ENCODE measurements at regions not wholly inside any gene's neighbourhood (a gene's known extent, or its start where the extent isn't known, plus 50 kb on each side); places are given as distances from the start of the nearest gene placed in this dataset.

GRCh38 chr5:172567843-172568242 is 73.2 kb upstream of the NEURL1B start:
- H3K27me3 ChIP-seq (ENCODE audit: control insufficient read depth in 1 of 2, insufficient read depth in 2 of 2, low read length in 2 of 2) = no peaks in the 10 kb centered on the region
- H3K4me3 ChIP-seq (ENCODE audit: low read depth in 1 of 2, low read length in 2 of 2) = no peak overlapping the region
- no peak overlapping the region for H3K27ac ChIP-seq (ENCODE audit: low read depth, low read length)
- no peak overlapping the region for H3K9ac ChIP-seq (ENCODE audit: low read length)
- no peaks in the 10 kb centered on the region for H3K9me3 ChIP-seq (ENCODE audit: low read length)
- H3K36me3 ChIP-seq (ENCODE audit: insufficient read depth, low read length) = no peaks in the 10 kb centered on the region
- H3K4me1 ChIP-seq (ENCODE audit: insufficient read depth, low read length) = peaks cover 25% of the 10 kb centered on the region

GRCh38 chr5:172567294-172567693 is 73.8 kb upstream of the NEURL1B start:
- H3K27ac ChIP-seq (ENCODE audit: low read depth, low read length) = no peak overlapping the region
- H3K9me3 ChIP-seq (ENCODE audit: low read length) = no peaks in the 10 kb centered on the region
- no peaks in the 10 kb centered on the region for H3K36me3 ChIP-seq (ENCODE audit: insufficient read depth, low read length)
- H3K27me3 ChIP-seq (ENCODE audit: control insufficient read depth in 1 of 2, insufficient read depth in 2 of 2, low read length in 2 of 2) = no peaks in the 10 kb centered on the region
- H3K9ac ChIP-seq (ENCODE audit: low read length) = no peak overlapping the region
- peaks cover 31% of the 10 kb centered on the region for H3K4me1 ChIP-seq (ENCODE audit: insufficient read depth, low read length)
- no peak overlapping the region for H3K4me3 ChIP-seq (ENCODE audit: low read depth in 1 of 2, low read length in 2 of 2)

DNA sequence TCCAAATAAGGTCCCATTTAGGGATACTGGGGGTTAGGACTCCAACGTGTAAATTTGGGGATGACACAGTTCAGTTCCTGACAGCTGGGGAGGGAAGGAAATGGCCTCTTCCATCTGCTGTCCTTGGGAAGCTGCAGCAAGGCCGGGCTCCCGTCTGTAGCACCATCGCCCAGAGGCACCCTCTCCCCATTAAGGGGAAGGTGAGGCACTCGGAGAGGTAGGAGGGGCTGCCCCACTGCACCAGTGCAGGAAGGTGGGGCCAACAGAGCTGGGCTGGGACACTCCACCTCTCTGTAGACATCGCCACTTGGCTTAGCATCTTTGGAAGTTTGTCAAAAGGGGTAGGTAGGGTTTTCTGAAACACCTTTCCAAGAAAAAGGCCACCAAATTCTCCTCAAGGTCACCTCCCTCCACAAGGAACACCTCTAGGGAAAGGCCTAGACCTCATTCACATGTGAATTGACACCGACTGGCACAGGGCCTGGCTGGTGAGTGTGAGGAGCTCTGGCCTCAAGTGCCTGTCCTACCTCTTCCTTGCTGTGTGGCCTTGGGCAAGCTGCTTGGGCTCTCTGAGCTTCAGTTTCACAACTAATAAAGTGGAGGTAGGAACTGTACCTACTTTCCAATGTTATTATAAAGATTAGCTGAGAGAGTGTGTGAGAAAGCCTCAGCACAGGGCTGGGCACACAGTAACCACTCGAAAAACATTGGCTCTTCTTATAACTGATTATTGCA is 75.0 kb upstream of the NEURL1B start:
- no peaks in the 10 kb centered on the region for H3K36me3 ChIP-seq (ENCODE audit: insufficient read depth, low read length)
- H3K4me1 ChIP-seq (ENCODE audit: insufficient read depth, low read length) = peaks cover 33% of the 10 kb centered on the region
- H3K27ac ChIP-seq (ENCODE audit: low read depth, low read length) = peak overlapping the region; percentile 56
- H3K9me3 ChIP-seq (ENCODE audit: low read length) = no peaks in the 10 kb centered on the region
- no peak overlapping the region for H3K4me3 ChIP-seq (ENCODE audit: low read depth in 1 of 2, low read length in 2 of 2)
- no peaks in the 10 kb centered on the region for H3K27me3 ChIP-seq (ENCODE audit: control insufficient read depth in 1 of 2, insufficient read depth in 2 of 2, low read length in 2 of 2)
- H3K9ac ChIP-seq (ENCODE audit: low read length) = no peak overlapping the region

GRCh38 chr5:172565455-172565854 is 75.6 kb upstream of the NEURL1B start:
- no peak overlapping the region for H3K4me3 ChIP-seq (ENCODE audit: low read depth in 1 of 2, low read length in 2 of 2)
- H3K27ac ChIP-seq (ENCODE audit: low read depth, low read length) = peak overlapping the region; percentile 56
- no peaks in the 10 kb centered on the region for H3K36me3 ChIP-seq (ENCODE audit: insufficient read depth, low read length)
- H3K9ac ChIP-seq (ENCODE audit: low read length) = no peak overlapping the region
- peaks cover 33% of the 10 kb centered on the region for H3K4me1 ChIP-seq (ENCODE audit: insufficient read depth, low read length)
- no peaks in the 10 kb centered on the region for H3K9me3 ChIP-seq (ENCODE audit: low read length)
- H3K27me3 ChIP-seq (ENCODE audit: control insufficient read depth in 1 of 2, insufficient read depth in 2 of 2, low read length in 2 of 2) = no peaks in the 10 kb centered on the region

GRCh38 chr5:172564883-172565282 is 76.2 kb upstream of the NEURL1B start:
- no peaks in the 10 kb centered on the region for H3K9me3 ChIP-seq (ENCODE audit: low read length)
- no peak overlapping the region for H3K27ac ChIP-seq (ENCODE audit: low read depth, low read length)
- peaks cover 30% of the 10 kb centered on the region for H3K4me1 ChIP-seq (ENCODE audit: insufficient read depth, low read length)
- H3K36me3 ChIP-seq (ENCODE audit: insufficient read depth, low read length) = no peaks in the 10 kb centered on the region
- H3K27me3 ChIP-seq (ENCODE audit: control insufficient read depth in 1 of 2, insufficient read depth in 2 of 2, low read length in 2 of 2) = no peaks in the 10 kb centered on the region
- no peak overlapping the region for H3K9ac ChIP-seq (ENCODE audit: low read length)
- H3K4me3 ChIP-seq (ENCODE audit: low read depth in 1 of 2, low read length in 2 of 2) = no peak overlapping the region

- Histone ChIP-seq H3K9me3 (ENCODE audit: low read length) (no peaks in the 10 kb centered on the region), H3K36me3 (ENCODE audit: insufficient read depth, low read length) (no peaks in the 10 kb centered on the region), H3K27me3 (ENCODE audit: control insufficient read depth in 1 of 2, insufficient read depth in 2 of 2, low read length in 2 of 2) (no peaks in the 10 kb centered on the region), H3K4me3 (ENCODE audit: low read depth in 1 of 2, low read length in 2 of 2) (no peak overlapping the region), H3K9ac (ENCODE audit: low read length) (no peak overlapping the region), H3K4me1 (ENCODE audit: insufficient read depth, low read length) (peaks cover 29% of the 10 kb centered on the region), H3K27ac (ENCODE audit: low read depth, low read length) (no peak overlapping the region)
These were observed 76.9 kb upstream of the NEURL1B start for GRCh38 chr5:172564188-172564587.

DNA sequence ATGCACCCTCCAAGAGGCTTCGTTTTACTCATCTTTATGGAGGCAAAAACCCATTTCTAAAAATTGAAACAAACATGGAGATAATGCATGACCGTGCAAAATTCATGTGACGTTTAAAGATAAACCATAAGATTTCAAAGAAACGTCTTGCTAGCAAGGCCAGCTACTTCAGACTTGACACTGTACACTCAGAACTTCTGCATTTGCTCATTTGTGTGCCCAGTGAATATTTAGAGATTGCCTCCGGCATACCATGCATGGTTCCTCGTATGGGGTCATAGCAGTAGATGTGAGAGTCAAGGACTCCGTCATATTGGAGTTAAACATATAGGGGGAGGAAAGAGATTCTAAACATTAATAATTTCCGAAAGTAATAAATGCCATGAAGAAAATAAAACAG is 78.6 kb upstream of the NEURL1B start:
- Histone ChIP-seq H3K36me3 (ENCODE audit: insufficient read depth, low read length) (no peaks in the 10 kb centered on the region), H3K27me3 (ENCODE audit: control insufficient read depth in 1 of 2, insufficient read depth in 2 of 2, low read length in 2 of 2) (no peaks in the 10 kb centered on the region), H3K27ac (ENCODE audit: low read depth, low read length) (peak overlapping the region; percentile 17), H3K4me3 (ENCODE audit: low read depth in 1 of 2, low read length in 2 of 2) (no peak overlapping the region), H3K4me1 (ENCODE audit: insufficient read depth, low read length) (peaks cover 44% of the 10 kb centered on the region), H3K9me3 (ENCODE audit: low read length) (no peaks in the 10 kb centered on the region), H3K9ac (ENCODE audit: low read length) (no peak overlapping the region)

- Histone ChIP-seq H3K4me1 (ENCODE audit: insufficient read depth, low read length) (peaks cover 52% of the 10 kb centered on the region), H3K9ac (ENCODE audit: low read length) (no peak overlapping the region), H3K4me3 (ENCODE audit: low read depth in 1 of 2, low read length in 2 of 2) (no peak overlapping the region), H3K27ac (ENCODE audit: low read depth, low read length) (no peak overlapping the region), H3K36me3 (ENCODE audit: insufficient read depth, low read length) (no peaks in the 10 kb centered on the region), H3K9me3 (ENCODE audit: low read length) (no peaks in the 10 kb centered on the region), H3K27me3 (ENCODE audit: control insufficient read depth in 1 of 2, insufficient read depth in 2 of 2, low read length in 2 of 2) (no peaks in the 10 kb centered on the region)
These were observed 79.9 kb upstream of the NEURL1B start for GRCh38 chr5:172561151-172561550.

- no peaks in the 10 kb centered on the region for H3K27me3 ChIP-seq (ENCODE audit: control insufficient read depth in 1 of 2, insufficient read depth in 2 of 2, low read length in 2 of 2)
- peak overlapping the region in 1 of 2 donors; percentile 32 for H3K4me3 ChIP-seq (ENCODE audit: low read depth in 1 of 2, low read length in 2 of 2)
- H3K36me3 ChIP-seq (ENCODE audit: insufficient read depth, low read length) = no peaks in the 10 kb centered on the region
- no peak overlapping the region for H3K9ac ChIP-seq (ENCODE audit: low read length)
- peak overlapping the region; percentile 84 for H3K27ac ChIP-seq (ENCODE audit: low read depth, low read length)
- H3K9me3 ChIP-seq (ENCODE audit: low read length) = no peaks in the 10 kb centered on the region
- H3K4me1 ChIP-seq (ENCODE audit: insufficient read depth, low read length) = peaks cover 71% of the 10 kb centered on the region
These were observed 81.8 kb upstream of the NEURL1B start for GRCh38 chr5:172559004-172559932.

DNA sequence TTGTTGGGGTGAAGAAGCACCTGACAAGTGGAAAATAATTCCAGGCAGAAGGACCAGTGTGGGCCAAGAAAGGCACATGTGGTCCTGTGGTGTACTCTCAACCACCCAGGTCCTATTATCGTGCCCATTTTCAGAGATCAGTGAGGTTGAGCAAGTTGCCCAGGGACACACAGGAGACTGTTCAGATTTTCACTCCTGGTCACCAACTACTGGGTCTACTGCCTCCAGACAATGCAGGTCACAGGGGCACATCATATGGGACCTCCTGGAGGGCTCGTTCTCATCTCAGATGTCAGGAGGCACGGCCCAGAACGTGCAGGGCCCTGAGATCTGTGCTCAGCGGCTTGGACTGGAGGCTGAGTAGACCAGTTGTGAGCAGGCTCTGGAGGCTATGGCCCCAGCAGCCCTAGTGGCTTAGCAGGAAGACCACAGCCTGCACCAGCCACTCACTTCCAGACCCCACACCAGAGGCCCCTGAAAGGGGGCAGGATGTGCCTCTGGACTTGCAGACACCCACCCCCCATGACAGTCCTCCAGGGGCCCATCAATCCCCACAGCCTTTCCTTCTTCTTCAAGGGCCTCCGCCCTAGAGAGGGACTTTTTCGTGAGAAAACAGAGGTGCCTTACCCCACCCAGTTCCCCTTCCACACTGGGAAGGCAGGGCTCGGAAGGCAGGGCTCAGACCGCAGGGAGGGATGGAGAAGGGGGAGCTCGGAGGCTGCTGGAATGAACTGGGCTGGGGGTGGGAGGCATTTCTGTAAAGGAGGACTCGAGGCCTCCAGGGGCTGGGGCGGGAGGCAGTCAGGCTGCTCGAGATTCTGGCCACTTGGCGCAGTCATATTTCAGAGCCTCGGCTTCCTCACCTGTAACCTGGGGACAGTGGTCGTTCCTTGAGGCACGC is 82.7 kb upstream of the NEURL1B start:
- no peaks in the 10 kb centered on the region for H3K36me3 ChIP-seq (ENCODE audit: insufficient read depth, low read length)
- H3K4me3 ChIP-seq (ENCODE audit: low read depth in 1 of 2, low read length in 2 of 2) = peak overlapping the region in 1 of 2 donors; percentile 32
- peak overlapping the region; percentile 34 for H3K9ac ChIP-seq (ENCODE audit: low read length)
- no peaks in the 10 kb centered on the region for H3K9me3 ChIP-seq (ENCODE audit: low read length)
- peaks cover 78% of the 10 kb centered on the region for H3K4me1 ChIP-seq (ENCODE audit: insufficient read depth, low read length)
- peak overlapping the region; percentile 84 for H3K27ac ChIP-seq (ENCODE audit: low read depth, low read length)
- H3K27me3 ChIP-seq (ENCODE audit: control insufficient read depth in 1 of 2, insufficient read depth in 2 of 2, low read length in 2 of 2) = no peaks in the 10 kb centered on the region

GRCh38 chr5:172556971-172557461 is 84.0 kb upstream of the NEURL1B start:
- peaks cover 67% of the 10 kb centered on the region for H3K4me1 ChIP-seq (ENCODE audit: insufficient read depth, low read length)
- no peaks in the 10 kb centered on the region for H3K36me3 ChIP-seq (ENCODE audit: insufficient read depth, low read length)
- no peaks in the 10 kb centered on the region for H3K27me3 ChIP-seq (ENCODE audit: control insufficient read depth in 1 of 2, insufficient read depth in 2 of 2, low read length in 2 of 2)
- H3K4me3 ChIP-seq (ENCODE audit: low read depth in 1 of 2, low read length in 2 of 2) = peak overlapping the region in 1 of 2 donors; percentile 32
- no peaks in the 10 kb centered on the region for H3K9me3 ChIP-seq (ENCODE audit: low read length)
- no peak overlapping the region for H3K9ac ChIP-seq (ENCODE audit: low read length)
- peak overlapping the region; percentile 84 for H3K27ac ChIP-seq (ENCODE audit: low read depth, low read length)
